Epithelial cell of proximal tubule (primary cell): ENCODE measurements at regions not wholly inside any gene's neighbourhood (a gene's known extent, or its start where the extent isn't known, plus 50 kb on each side); places are given as distances from the start of the nearest gene placed in this dataset.

Source experiments
- DNase-seq: peaks from one replicate; pipeline ENCODE4 v3.0.0-alpha.2; 2011; ENCODE audit warnings: low read depth
- H3K4me3 ChIP-seq: 2 replicates; pipeline ENCODE4 v1.5.1; 2011; ENCODE audit warnings: low read depth, mild to moderate bottlenecking, low read length
- TF ChIP-seq, protein P1 (sequence below): conservative IDR thresholded peaks from 2 replicates; pipeline ENCODE4 v1.5.1; 2012; ENCODE audit warnings: low read depth, mild to moderate bottlenecking, low read length

GRCh38 chr2:6577960-6578359 lies 287.7 kb downstream of the CMPK2 start:
- TF ChIP-seq, protein P1, sequence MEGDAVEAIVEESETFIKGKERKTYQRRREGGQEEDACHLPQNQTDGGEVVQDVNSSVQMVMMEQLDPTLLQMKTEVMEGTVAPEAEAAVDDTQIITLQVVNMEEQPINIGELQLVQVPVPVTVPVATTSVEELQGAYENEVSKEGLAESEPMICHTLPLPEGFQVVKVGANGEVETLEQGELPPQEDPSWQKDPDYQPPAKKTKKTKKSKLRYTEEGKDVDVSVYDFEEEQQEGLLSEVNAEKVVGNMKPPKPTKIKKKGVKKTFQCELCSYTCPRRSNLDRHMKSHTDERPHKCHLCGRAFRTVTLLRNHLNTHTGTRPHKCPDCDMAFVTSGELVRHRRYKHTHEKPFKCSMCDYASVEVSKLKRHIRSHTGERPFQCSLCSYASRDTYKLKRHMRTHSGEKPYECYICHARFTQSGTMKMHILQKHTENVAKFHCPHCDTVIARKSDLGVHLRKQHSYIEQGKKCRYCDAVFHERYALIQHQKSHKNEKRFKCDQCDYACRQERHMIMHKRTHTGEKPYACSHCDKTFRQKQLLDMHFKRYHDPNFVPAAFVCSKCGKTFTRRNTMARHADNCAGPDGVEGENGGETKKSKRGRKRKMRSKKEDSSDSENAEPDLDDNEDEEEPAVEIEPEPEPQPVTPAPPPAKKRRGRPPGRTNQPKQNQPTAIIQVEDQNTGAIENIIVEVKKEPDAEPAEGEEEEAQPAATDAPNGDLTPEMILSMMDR, result no peak
- no peak for DNase-seq
- H3K4me3 ChIP-seq, result no peak overlapping the region

GRCh38 chr2:6578416-6578815 lies 287.3 kb downstream of the CMPK2 start:
- no peak overlapping the region for H3K4me3 ChIP-seq

GRCh38 chr2:6579281-6579680 lies 286.4 kb downstream of the CMPK2 start:
- TF ChIP-seq, protein P1, result no peak
- DNase-seq, result no peak
- no peak overlapping the region for H3K4me3 ChIP-seq

More at GRCh38 chr2:6578416-6578815, 287.3 kb downstream of the CMPK2 start:
- TF ChIP-seq, protein P1, result no peak
- no peak for DNase-seq

DNA sequence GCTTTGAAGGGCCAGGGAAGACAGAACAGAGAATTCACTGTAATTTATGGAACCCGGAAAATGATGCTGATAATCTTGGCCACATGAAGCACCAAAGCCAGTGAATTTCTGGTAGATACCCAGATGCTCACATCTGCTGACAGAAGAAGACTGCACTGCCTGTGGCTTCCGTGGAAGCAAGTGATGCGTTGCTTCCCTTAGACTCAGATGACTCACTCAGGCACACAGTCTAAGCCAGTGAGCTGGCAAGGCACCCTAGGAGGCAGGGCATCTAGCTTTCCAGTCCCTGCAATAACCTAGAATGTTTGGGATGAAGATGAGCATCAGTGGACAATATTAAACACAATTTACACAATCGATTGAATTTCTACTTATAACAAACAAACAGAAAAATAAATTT lies 284.7 kb downstream of the CMPK2 start:
- DNase-seq, result no peak
- TF ChIP-seq, protein P1, result no peak
- H3K4me3 ChIP-seq, result no peak overlapping the region

- no peak overlapping the region for H3K4me3 ChIP-seq
- no peak for DNase-seq
- TF ChIP-seq, protein P1, result no peak
These were observed 276.6 kb downstream of the CMPK2 start for GRCh38 chr2:6589150-6589549.

- no peak overlapping the region for H3K4me3 ChIP-seq
- TF ChIP-seq, protein P1, result no peak
- no peak for DNase-seq
These were observed 275.3 kb downstream of the CMPK2 start for GRCh38 chr2:6590442-6590841.

DNA sequence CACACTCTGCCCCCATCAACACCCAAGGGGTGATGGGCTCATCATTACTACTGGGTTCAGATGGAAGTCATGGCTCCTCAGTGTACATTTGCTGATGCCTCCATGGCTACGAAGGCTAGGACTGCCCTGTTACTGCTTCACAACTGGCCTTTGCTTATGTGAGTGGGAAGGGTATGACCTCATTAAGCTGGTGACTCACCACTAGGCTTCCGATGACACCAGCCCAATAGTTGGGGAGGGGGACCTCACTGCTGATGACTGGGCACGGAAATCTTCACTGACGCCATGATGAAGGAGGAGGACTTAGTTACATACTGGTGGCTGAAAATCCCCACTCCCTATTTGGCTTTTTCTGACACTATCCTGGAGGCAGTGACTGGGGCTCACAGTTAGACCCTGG lies 263.2 kb downstream of the CMPK2 start:
- TF ChIP-seq, protein P1, result no peak
- H3K4me3 ChIP-seq, result no peak overlapping the region
- DNase-seq, result no peak
